MM.1S (cell line): ENCODE measurements at regions not wholly inside any gene's neighbourhood (a gene's known extent, or its start where the extent isn't known, plus 50 kb on each side); places are given as distances from the start of the nearest gene placed in this dataset.

Source experiments
- DNase-seq: peaks from one replicate; pipeline ENCODE4 v3.0.0-alpha.2; 2015
- H2AFZ ChIP-seq: fragments of 300-600 bp; sonication (generic); 2 replicates; pipeline ENCODE4 v1.6.0; 2016; ENCODE audit warnings: antibody characterized with exemption, low read length
- H3F3A ChIP-seq: fragments of 300-600 bp; sonication (generic); 2 replicates; pipeline ENCODE4 v1.6.1; 2016; ENCODE audit warnings: mild to moderate bottlenecking, antibody characterized with exemption, low read length, moderate library complexity, mixed read lengths; ENCODE audit not compliant: insufficient read depth
- H3K27ac ChIP-seq: fragments of 300-600 bp; sonication (generic); 2 replicates; pipeline ENCODE4 v1.5.1; 2016; ENCODE audit warnings: mild to moderate bottlenecking, low read length
- H3K27me3 ChIP-seq: fragments of 300-600 bp; sonication (generic); replicated peaks from 2 replicates; pipeline ENCODE4 v1.6.0; 2016; ENCODE audit warnings: low read length; ENCODE audit not compliant: insufficient read depth
- H3K36me3 ChIP-seq: fragments of 300-600 bp; sonication (generic); replicated peaks from 2 replicates; pipeline ENCODE4 v1.6.1; 2016; ENCODE audit warnings: mild to moderate bottlenecking, low read length, mixed read lengths; ENCODE audit not compliant: insufficient read depth
- H3K4me1 ChIP-seq: fragments of 300-600 bp; sonication (generic); 2 replicates; pipeline ENCODE4 v1.6.1; 2016; ENCODE audit warnings: low read length, mixed read lengths
- H3K4me2 ChIP-seq: fragments of 300-600 bp; sonication (generic); 2 replicates; pipeline ENCODE4 v1.6.0; 2016; ENCODE audit warnings: low read depth, low read length
- H3K4me3 ChIP-seq: fragments of 300-600 bp; sonication (generic); 2 replicates; pipeline ENCODE4 v1.5.1; 2016; ENCODE audit warnings: low read length, mixed read lengths
- H3K79me2 ChIP-seq: fragments of 300-600 bp; sonication (generic); 2 replicates; pipeline ENCODE4 v1.6.1; 2016; ENCODE audit warnings: mixed run types, low read length, mixed read lengths
- H3K9ac ChIP-seq: fragments of 300-600 bp; sonication (generic); 2 replicates; pipeline ENCODE4 v1.6.1; 2016; ENCODE audit warnings: low read length, mixed read lengths
- H3K9me2 ChIP-seq: fragments of 300-600 bp; sonication (generic); replicated peaks from 2 replicates; pipeline ENCODE4 v1.6.1; 2016; ENCODE audit warnings: mild to moderate bottlenecking, low read length, mixed read lengths; ENCODE audit not compliant: insufficient read depth
- H3K9me3 ChIP-seq: fragments of 300-600 bp; sonication (generic); replicated peaks from 2 replicates; pipeline ENCODE4 v1.6.1; 2016; ENCODE audit warnings: mild to moderate bottlenecking, low read length, mixed read lengths; ENCODE audit not compliant: insufficient read depth
- H4K20me1 ChIP-seq: fragments of 300-600 bp; sonication (generic); 2 replicates; pipeline ENCODE4 v1.6.1; 2016; ENCODE audit warnings: mild to moderate bottlenecking, low read length, moderate library complexity, mixed read lengths; ENCODE audit not compliant: insufficient read depth
- CTCF ChIP-seq: fragments of 300-600 bp; sonication (generic); IDR thresholded peaks from 2 replicates; pipeline ENCODE4 v1.5.1; 2016; ENCODE audit warnings: antibody characterized with exemption, low read length, mixed read lengths
- EZH2 ChIP-seq: fragments of 300-600 bp; sonication (generic); optimal IDR thresholded peaks from 2 replicates; pipeline ENCODE3; 2017; ENCODE audit warnings: low read depth, mild to moderate bottlenecking, antibody characterized with exemption, low read length, mixed read lengths
- EZH2phosphoT487 ChIP-seq: fragments of 300-600 bp; sonication (generic); IDR thresholded peaks from 2 replicates; pipeline ENCODE4 v1.6.1; 2018; ENCODE audit warnings: antibody characterized with exemption, low read length

GRCh38 chr4:121517241-121517640 lies 136.4 kb upstream of the QRFPR start:
- H3K9me3 ChIP-seq, result no peaks in the 10 kb centered on the region
- no peak overlapping the region for H3K27ac ChIP-seq
- H3K27me3 ChIP-seq, result no peaks in the 10 kb centered on the region
- H3K9ac ChIP-seq, result no peak overlapping the region
- TF ChIP-seq CTCF (no peak), EZH2phosphoT487 (no peak), EZH2 (no peak)
- H3K9me2 ChIP-seq, result no peaks in the 10 kb centered on the region; the same call in 1 of the 2 replicates
- H3K4me2 ChIP-seq, result no peak overlapping the region
- H3K36me3 ChIP-seq, result no peaks in the 10 kb centered on the region
- no peak for DNase-seq
- H3K79me2 ChIP-seq, result no peaks in the 10 kb centered on the region
- no peaks in the 10 kb centered on the region for H4K20me1 ChIP-seq
- H3K4me1 ChIP-seq, result no peaks in the 10 kb centered on the region
- no peak overlapping the region for H3K4me3 ChIP-seq
- no peaks in the 10 kb centered on the region for H3F3A ChIP-seq
- no peak overlapping the region for H2AFZ ChIP-seq

- Histone ChIP-seq H3K4me1 (no peaks in the 10 kb centered on the region), H3K9me2 (no peaks in the 10 kb centered on the region; the same call in 1 of the 2 replicates), H3K9me3 (no peaks in the 10 kb centered on the region), H3K79me2 (no peaks in the 10 kb centered on the region), H3F3A (no peaks in the 10 kb centered on the region), H3K27ac (no peak overlapping the region), H3K4me2 (no peak overlapping the region), H3K9ac (no peak overlapping the region), H4K20me1 (no peaks in the 10 kb centered on the region), H2AFZ (no peak overlapping the region), H3K27me3 (no peaks in the 10 kb centered on the region), H3K36me3 (no peaks in the 10 kb centered on the region), H3K4me3 (no peak overlapping the region)
- TF ChIP-seq EZH2 (no peak), EZH2phosphoT487 (no peak), CTCF (no peak)
- no peak for DNase-seq
Observed at GRCh38 chr4:121514443-121514842, 133.6 kb upstream of the QRFPR start.

GRCh38 chr4:121510341-121510874 lies 129.6 kb upstream of the QRFPR start:
- H3K36me3 ChIP-seq, result no peaks in the 10 kb centered on the region
- TF ChIP-seq CTCF (no peak), EZH2 (no peak), EZH2phosphoT487 (no peak)
- no peaks in the 10 kb centered on the region for H3K9me2 ChIP-seq
- H3K9me3 ChIP-seq, result no peaks in the 10 kb centered on the region
- H3K4me3 ChIP-seq, result no peak overlapping the region
- DNase-seq, result no peak
- H3K4me1 ChIP-seq, result no peaks in the 10 kb centered on the region
- no peak overlapping the region for H3K9ac ChIP-seq
- H3K27me3 ChIP-seq, result no peaks in the 10 kb centered on the region
- no peaks in the 10 kb centered on the region for H3F3A ChIP-seq
- no peaks in the 10 kb centered on the region for H3K79me2 ChIP-seq
- no peak overlapping the region for H3K4me2 ChIP-seq
- no peak overlapping the region for H2AFZ ChIP-seq
- no peak overlapping the region for H3K27ac ChIP-seq
- H4K20me1 ChIP-seq, result no peaks in the 10 kb centered on the region
